Keratinocyte (primary cell): ENCODE measurements at regions not wholly inside any gene's neighbourhood (a gene's known extent, or its start where the extent isn't known, plus 50 kb on each side); places are given as distances from the start of the nearest gene placed in this dataset.

Experiments
- EZH2 ChIP-seq: IDR thresholded peaks from one replicate; pipeline ENCODE4 v1.6.1; 2012; ENCODE audit warnings: inconsistent platforms, mild to moderate bottlenecking, low read length, moderate library complexity
- TF ChIP-seq, protein P1 (sequence below), 3 experiments: IDR thresholded peaks in 1 of 3; conservative IDR thresholded peaks in 1 of 3; optimal IDR thresholded peaks in 1 of 3; 2 replicates in 2 of 3; 3 replicates in 1 of 3; pipeline versions ENCODE3 to v1.5.1; 2011; ENCODE audit warnings: low read length in 3 of 3, mild to moderate bottlenecking in 3 of 3, moderate library complexity in 2 of 3, control low read depth in 1 of 3, inconsistent platforms in 1 of 3; ENCODE audit not compliant: insufficient read depth in 2 of 3; ENCODE audit errors: extremely low read depth in 1 of 3

GRCh38 chr14:98309591-98309990 lies 962.4 kb downstream of the BCL11B start:
- TF ChIP-seq, protein P1, sequence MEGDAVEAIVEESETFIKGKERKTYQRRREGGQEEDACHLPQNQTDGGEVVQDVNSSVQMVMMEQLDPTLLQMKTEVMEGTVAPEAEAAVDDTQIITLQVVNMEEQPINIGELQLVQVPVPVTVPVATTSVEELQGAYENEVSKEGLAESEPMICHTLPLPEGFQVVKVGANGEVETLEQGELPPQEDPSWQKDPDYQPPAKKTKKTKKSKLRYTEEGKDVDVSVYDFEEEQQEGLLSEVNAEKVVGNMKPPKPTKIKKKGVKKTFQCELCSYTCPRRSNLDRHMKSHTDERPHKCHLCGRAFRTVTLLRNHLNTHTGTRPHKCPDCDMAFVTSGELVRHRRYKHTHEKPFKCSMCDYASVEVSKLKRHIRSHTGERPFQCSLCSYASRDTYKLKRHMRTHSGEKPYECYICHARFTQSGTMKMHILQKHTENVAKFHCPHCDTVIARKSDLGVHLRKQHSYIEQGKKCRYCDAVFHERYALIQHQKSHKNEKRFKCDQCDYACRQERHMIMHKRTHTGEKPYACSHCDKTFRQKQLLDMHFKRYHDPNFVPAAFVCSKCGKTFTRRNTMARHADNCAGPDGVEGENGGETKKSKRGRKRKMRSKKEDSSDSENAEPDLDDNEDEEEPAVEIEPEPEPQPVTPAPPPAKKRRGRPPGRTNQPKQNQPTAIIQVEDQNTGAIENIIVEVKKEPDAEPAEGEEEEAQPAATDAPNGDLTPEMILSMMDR (optimal IDR thresholded peaks at IDR 0.05 in 1 of 3, IDR thresholded peaks at IDR 0.05 in 1 of 3, conservative IDR thresholded peaks at IDR 0.05 in 1 of 3; ENCODE audit: extremely low read depth in 1 of 3, insufficient read depth in 2 of 3, low read length in 3 of 3), result no peak
- TF ChIP-seq EZH2, result no peak
